Tibial nerve (tissue), 4 donors: ENCODE measurements at regions not wholly inside any gene's neighbourhood (a gene's known extent, or its start where the extent isn't known, plus 50 kb on each side); places are given as distances from the start of the nearest gene placed in this dataset.

Experiments used
- DNase-seq, 2 donors: peaks; one replicate each; pipeline ENCODE4 v3.0.0-alpha.2; 2019; ENCODE audit warnings: low spot score in 2 of 2
- H3K27ac ChIP-seq, 4 donors: fragments of 200-600 bp; sonication (generic) in 3 of 4; one replicate each; pipeline ENCODE4 v1.5.1; 2017 to 2019; ENCODE audit warnings: mild to moderate bottlenecking in 1 of 4
- H3K27me3 ChIP-seq, 2 donors: fragments of 200-600 bp; sonication (generic) in 1 of 2; one replicate each; pipeline versions ENCODE4 v1.5.1 to v1.6.0; 2017 to 2019
- H3K36me3 ChIP-seq, 3 donors: fragments of 200-600 bp; sonication (generic); one replicate each; pipeline ENCODE4 v1.5.1; 2018 to 2019
- H3K4me1 ChIP-seq, 4 donors: fragments of 200-600 bp; sonication (generic) in 3 of 4; one replicate each; pipeline ENCODE4 v1.5.1; 2017 to 2019
- H3K4me3 ChIP-seq, 4 donors: fragments of 200-600 bp; sonication (generic) in 3 of 4; one replicate each; pipeline ENCODE4 v1.5.1; 2017 to 2019; ENCODE audit warnings: mild to moderate bottlenecking in 1 of 4, moderate library complexity in 1 of 4
- H3K9me3 ChIP-seq, 4 donors: fragments of 200-600 bp; sonication (generic) in 3 of 4; one replicate each; pipeline ENCODE4 v1.5.1; 2017 to 2019
- EP300 ChIP-seq, 2 donors: sonication (generic); formaldehyde crosslinking; IDR thresholded peaks; one replicate each; pipeline ENCODE4 v1.6.1; 2017; ENCODE audit warnings: antibody characterized with exemption in 2 of 2, mild to moderate bottlenecking in 1 of 2
- POLR2A ChIP-seq, 2 donors: fragments of 450-650 bp; IDR thresholded peaks; one replicate each; pipeline ENCODE4 v1.6.1; 2017; ENCODE audit warnings: antibody characterized with exemption in 2 of 2, mild to moderate bottlenecking in 2 of 2, moderate library complexity in 2 of 2
- WGBS, 2 donors: methylation state at CpG; one replicate each; pipeline ENCODE4 v1.1.5; 2018; 5-methylcytosine and 5-hydroxymethylcytosine counted together
- TF ChIP-seq, protein P1 (sequence below), 5 experiments: fragments of 200-600 bp in 3 of 5; fragments of 450-650 bp in 2 of 5; sonication (generic) in 3 of 5; IDR thresholded peaks; one replicate each; pipeline ENCODE4 v1.5.1; 2016 to 2019; ENCODE audit warnings: antibody characterized with exemption in 5 of 5, mild to moderate bottlenecking in 3 of 5, moderate library complexity in 2 of 5

DNA sequence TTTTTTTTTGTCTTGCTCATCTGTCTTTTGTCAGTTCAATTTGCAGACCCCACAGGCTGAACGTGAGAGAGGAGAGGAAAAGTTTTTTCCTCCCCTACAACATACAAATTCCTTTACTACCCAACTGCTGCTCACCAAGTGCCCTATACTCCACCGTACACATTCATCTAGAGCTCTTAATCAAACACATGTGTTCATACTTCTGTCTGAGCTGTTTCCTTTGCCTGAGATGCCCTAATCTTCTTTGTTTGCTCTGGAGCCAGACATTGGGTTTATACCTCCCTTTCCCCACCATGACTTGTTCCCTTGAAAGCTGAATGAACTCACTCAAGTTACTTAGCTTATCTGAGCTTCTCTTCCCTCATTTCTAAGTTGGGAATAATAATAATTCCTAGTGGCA is 122.7 kb upstream of the RASGRP1 start:
- TF ChIP-seq, protein P1, sequence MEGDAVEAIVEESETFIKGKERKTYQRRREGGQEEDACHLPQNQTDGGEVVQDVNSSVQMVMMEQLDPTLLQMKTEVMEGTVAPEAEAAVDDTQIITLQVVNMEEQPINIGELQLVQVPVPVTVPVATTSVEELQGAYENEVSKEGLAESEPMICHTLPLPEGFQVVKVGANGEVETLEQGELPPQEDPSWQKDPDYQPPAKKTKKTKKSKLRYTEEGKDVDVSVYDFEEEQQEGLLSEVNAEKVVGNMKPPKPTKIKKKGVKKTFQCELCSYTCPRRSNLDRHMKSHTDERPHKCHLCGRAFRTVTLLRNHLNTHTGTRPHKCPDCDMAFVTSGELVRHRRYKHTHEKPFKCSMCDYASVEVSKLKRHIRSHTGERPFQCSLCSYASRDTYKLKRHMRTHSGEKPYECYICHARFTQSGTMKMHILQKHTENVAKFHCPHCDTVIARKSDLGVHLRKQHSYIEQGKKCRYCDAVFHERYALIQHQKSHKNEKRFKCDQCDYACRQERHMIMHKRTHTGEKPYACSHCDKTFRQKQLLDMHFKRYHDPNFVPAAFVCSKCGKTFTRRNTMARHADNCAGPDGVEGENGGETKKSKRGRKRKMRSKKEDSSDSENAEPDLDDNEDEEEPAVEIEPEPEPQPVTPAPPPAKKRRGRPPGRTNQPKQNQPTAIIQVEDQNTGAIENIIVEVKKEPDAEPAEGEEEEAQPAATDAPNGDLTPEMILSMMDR (IDR thresholded peaks at IDR 0.05) = no peak
- TF ChIP-seq POLR2A (IDR thresholded peaks at IDR 0.05) (no peak), EP300 (IDR thresholded peaks at IDR 0.05) (no peak)
- DNase-seq = no peak
- no peaks in the 10 kb centered on the region for H3K27me3 ChIP-seq
- no peaks in the 10 kb centered on the region for H3K36me3 ChIP-seq
- 46 to 52% methylated on average over 2 of the region's 2 CpGs for WGBS, 2 donors
- H3K9me3 ChIP-seq = no peaks in the 10 kb centered on the region
- H3K4me3 ChIP-seq = no peak overlapping the region
- H3K4me1 ChIP-seq = peaks cover 0 to 6% (median 0%) of the 10 kb centered on the region in 4 donors
- no peak overlapping the region for H3K27ac ChIP-seq

DNA sequence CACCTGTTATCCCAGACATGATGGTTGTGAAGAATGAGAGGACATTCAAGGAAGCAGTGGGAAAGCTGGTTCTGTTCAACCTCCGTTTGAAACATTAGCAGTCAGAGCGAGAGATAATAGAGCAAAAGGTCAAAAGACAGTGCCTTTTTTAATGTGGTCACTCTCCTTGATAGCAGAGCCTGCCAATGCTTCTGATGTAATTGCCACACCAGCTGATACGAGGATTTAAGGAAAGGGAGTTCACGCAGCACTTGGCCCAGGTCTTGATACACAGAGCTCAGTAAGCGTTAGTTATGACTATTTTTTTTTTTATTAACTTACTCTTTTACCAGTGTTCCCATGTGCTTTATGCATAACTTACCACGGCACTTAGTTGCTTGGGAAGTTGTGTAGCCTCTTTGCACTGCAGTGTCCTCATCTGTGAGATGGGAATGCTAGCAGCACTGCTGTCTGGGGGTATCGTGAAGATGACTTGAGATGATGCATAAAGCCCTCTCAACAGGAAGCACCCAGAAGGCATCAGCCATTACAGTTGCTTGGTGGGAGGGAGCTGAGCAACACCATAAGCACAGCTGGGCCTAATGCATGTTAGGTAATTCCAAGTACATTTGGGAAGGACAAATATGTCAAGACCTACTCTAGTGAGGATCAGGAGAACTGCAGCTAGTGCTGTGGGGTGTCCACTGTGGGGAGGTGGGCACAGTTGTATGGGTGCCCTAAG is 123.3 kb upstream of the RASGRP1 start:
- Histone ChIP-seq H3K27ac (no peak overlapping the region), H3K4me3 (no peak overlapping the region), H3K9me3 (no peaks in the 10 kb centered on the region), H3K36me3 (no peaks in the 10 kb centered on the region), H3K27me3 (no peaks in the 10 kb centered on the region), H3K4me1 (peaks cover 0 to 6% (median 0%) of the 10 kb centered on the region in 4 donors)
- WGBS, 2 donors = 72 to 76% methylated on average over 7 of the region's 7 CpGs
- no peak for DNase-seq
- TF ChIP-seq EP300 (IDR thresholded peaks at IDR 0.05) (no peak), POLR2A (IDR thresholded peaks at IDR 0.05) (no peak)
- TF ChIP-seq, protein P1 (IDR thresholded peaks at IDR 0.05) = no peak

DNA sequence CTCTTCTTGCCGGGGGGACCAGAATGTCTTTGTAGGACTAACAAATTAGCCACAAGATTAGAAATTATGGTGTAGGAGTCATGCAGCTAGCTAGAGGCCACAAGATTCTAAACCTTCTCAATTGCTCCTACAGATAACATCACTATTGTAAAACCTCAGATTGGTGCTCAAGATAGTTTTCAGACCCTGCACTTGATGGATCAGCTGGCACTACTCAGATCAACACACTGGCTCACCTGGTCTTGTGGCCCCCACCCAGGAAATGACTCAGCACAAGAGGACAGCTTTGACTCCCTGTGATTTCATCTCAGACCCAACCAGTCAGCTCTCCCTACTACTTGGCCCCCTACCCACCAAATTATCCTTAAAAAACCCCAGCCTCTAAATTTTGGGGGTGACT is 124.1 kb upstream of the RASGRP1 start:
- TF ChIP-seq EP300 (IDR thresholded peaks at IDR 0.05) (no peak), POLR2A (IDR thresholded peaks at IDR 0.05) (no peak)
- TF ChIP-seq, protein P1 (IDR thresholded peaks at IDR 0.05) = no peak
- WGBS, 2 donors = 88 to 94% methylated on average over 1 of the region's 1 CpG
- no peaks in the 10 kb centered on the region for H3K36me3 ChIP-seq
- no peaks in the 10 kb centered on the region for H3K9me3 ChIP-seq
- H3K27me3 ChIP-seq = no peaks in the 10 kb centered on the region
- no peak overlapping the region for H3K4me3 ChIP-seq
- no peak overlapping the region for H3K27ac ChIP-seq
- peaks cover 0 to 6% (median 0%) of the 10 kb centered on the region in 4 donors for H3K4me1 ChIP-seq
- DNase-seq = no peak

DNA sequence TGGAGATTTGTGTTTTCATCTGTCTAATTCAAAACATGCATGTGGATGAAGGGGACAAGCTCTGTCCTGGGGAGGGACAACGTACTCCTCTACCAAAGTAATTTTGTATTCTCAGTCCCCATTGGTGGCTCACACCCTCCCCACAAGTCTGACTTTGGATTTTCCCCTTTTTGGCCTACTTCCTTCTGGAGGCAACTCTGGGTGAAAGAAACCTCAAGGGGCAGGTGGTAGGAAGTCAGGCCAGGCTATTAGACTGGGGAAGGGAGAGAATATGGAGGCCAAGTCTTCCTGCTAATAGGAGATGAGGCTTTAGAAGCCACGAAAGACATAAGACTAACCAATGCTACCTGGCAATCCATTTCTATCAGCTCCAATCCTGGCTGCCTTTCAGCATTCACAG is 124.9 kb upstream of the RASGRP1 start:
- H3K9me3 ChIP-seq = no peaks in the 10 kb centered on the region
- DNase-seq = no peak
- no peak overlapping the region for H3K27ac ChIP-seq
- 84 to 88% methylated on average over 2 of the region's 2 CpGs for WGBS, 2 donors
- TF ChIP-seq, protein P1 (IDR thresholded peaks at IDR 0.05) = no peak
- TF ChIP-seq POLR2A (IDR thresholded peaks at IDR 0.05) (no peak), EP300 (IDR thresholded peaks at IDR 0.05) (no peak)
- H3K36me3 ChIP-seq = no peaks in the 10 kb centered on the region
- H3K4me1 ChIP-seq = peaks cover 0 to 6% (median 0%) of the 10 kb centered on the region in 4 donors
- H3K4me3 ChIP-seq = no peak overlapping the region
- H3K27me3 ChIP-seq = no peaks in the 10 kb centered on the region

DNA sequence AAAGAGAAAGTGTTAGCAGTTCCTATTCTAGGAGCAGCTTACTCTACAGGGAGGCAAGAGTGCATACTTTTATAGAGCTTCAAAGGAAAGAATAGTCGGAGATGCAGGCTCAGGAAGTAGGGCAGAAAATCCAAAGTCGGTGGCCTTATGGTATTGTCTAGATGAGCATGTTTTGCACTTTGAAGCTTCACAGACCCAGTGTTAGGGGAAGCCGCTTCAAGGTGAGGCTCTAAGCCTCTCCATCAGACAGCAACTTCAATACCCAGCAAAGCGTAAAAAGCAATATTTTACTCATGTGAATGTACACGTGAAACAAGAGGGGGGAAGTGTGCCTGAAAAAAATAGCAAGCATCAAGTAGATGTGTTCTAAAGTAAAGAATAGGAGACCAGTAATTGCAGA is 125.6 kb upstream of the RASGRP1 start:
- TF ChIP-seq, protein P1 (IDR thresholded peaks at IDR 0.05) = no peak
- TF ChIP-seq POLR2A (IDR thresholded peaks at IDR 0.05) (no peak), EP300 (IDR thresholded peaks at IDR 0.05) (no peak)
- no peaks in the 10 kb centered on the region for H3K9me3 ChIP-seq
- WGBS, 2 donors = 82 to 88% methylated on average over 5 of the region's 5 CpGs

More for the DNA sequence above, 125.6 kb upstream of the RASGRP1 start:
- Histone ChIP-seq H3K27me3 (no peaks in the 10 kb centered on the region), H3K4me3 (no peak overlapping the region), H3K36me3 (no peaks in the 10 kb centered on the region), H3K27ac (no peak overlapping the region), H3K4me1 (peaks cover 0 to 6% (median 0%) of the 10 kb centered on the region in 4 donors)
- DNase-seq = no peak
